Glutamatergic neuron (in vitro differentiated cells): ENCODE measurements at regions not wholly inside any gene's neighbourhood (a gene's known extent, or its start where the extent isn't known, plus 50 kb on each side); places are given as distances from the start of the nearest gene placed in this dataset.
A peak's percentile ranks its signal among the peaks of the same experiment; 100 is the strongest.

Experiments
- DNase-seq: peaks from one replicate; pipeline ENCODE4 v3.0.0; 2022
- H3K27ac Mint-ChIP-seq: one replicate; pipeline ENCODE4 v1.8.0; 2020; ENCODE audit warnings: mild to moderate bottlenecking, mixed read lengths, inconsistent platforms; ENCODE audit not compliant: unreplicated experiment
- H3K27me3 Mint-ChIP-seq: one replicate; pipeline ENCODE4 v1.8.0; 2020; ENCODE audit warnings: mild to moderate bottlenecking, moderate library complexity, mixed read lengths, inconsistent platforms; ENCODE audit not compliant: unreplicated experiment
- H3K36me3 Mint-ChIP-seq: one replicate; pipeline ENCODE4 v1.8.0; 2020; ENCODE audit warnings: mild to moderate bottlenecking, mixed read lengths, inconsistent platforms; ENCODE audit not compliant: unreplicated experiment
- H3K4me1 Mint-ChIP-seq: one replicate; pipeline ENCODE4 v1.8.0; 2020; ENCODE audit warnings: mild to moderate bottlenecking, low read depth, mixed read lengths, inconsistent platforms; ENCODE audit not compliant: unreplicated experiment
- H3K4me3 Mint-ChIP-seq: one replicate; pipeline ENCODE4 v1.8.0; 2020; ENCODE audit warnings: mild to moderate bottlenecking, mixed read lengths, inconsistent platforms; ENCODE audit not compliant: unreplicated experiment
- H3K9me3 Mint-ChIP-seq: one replicate; pipeline ENCODE4 v1.8.0; 2020; ENCODE audit warnings: mild to moderate bottlenecking, moderate library complexity, mixed read lengths, inconsistent platforms; ENCODE audit not compliant: unreplicated experiment
- TF ChIP-seq, protein P1 (sequence below): fragments of 200-600 bp; sonication (generic); IDR thresholded peaks from one replicate; pipeline ENCODE4 v1.5.0; 2021; ENCODE audit not compliant: partially characterized antibody, unreplicated experiment

DNA sequence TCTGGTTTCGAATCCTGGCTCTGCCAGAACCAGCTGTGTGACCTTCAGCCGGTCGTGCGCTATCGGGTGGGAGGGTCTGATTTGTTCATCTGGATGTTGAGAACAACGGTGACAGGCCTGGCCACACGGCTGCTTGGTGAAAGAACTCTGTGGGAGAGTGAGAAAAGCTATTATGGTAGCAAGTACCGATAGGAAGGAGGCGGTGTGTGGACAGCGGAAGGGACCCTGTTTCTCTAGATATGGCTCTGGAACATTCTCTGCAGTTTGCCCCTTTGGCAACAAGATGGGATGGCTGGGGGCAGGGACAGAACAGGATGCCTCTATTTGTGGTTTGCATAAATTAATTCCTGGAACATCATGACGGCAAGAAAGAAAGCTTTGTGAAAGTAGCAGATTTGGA lies 347.3 kb downstream of the AACS start:
- Mint-ChIP-seq H3K27me3 (no peaks in the 10 kb centered on the region), H3K4me3 (no peak overlapping the region), H3K27ac (no peak overlapping the region), H3K4me1 (no peaks in the 10 kb centered on the region), H3K9me3 (no peaks in the 10 kb centered on the region), H3K36me3 (peaks cover 4% of the 10 kb centered on the region)
- no peak for DNase-seq
- TF ChIP-seq, protein P1, sequence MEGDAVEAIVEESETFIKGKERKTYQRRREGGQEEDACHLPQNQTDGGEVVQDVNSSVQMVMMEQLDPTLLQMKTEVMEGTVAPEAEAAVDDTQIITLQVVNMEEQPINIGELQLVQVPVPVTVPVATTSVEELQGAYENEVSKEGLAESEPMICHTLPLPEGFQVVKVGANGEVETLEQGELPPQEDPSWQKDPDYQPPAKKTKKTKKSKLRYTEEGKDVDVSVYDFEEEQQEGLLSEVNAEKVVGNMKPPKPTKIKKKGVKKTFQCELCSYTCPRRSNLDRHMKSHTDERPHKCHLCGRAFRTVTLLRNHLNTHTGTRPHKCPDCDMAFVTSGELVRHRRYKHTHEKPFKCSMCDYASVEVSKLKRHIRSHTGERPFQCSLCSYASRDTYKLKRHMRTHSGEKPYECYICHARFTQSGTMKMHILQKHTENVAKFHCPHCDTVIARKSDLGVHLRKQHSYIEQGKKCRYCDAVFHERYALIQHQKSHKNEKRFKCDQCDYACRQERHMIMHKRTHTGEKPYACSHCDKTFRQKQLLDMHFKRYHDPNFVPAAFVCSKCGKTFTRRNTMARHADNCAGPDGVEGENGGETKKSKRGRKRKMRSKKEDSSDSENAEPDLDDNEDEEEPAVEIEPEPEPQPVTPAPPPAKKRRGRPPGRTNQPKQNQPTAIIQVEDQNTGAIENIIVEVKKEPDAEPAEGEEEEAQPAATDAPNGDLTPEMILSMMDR: no peak

DNA sequence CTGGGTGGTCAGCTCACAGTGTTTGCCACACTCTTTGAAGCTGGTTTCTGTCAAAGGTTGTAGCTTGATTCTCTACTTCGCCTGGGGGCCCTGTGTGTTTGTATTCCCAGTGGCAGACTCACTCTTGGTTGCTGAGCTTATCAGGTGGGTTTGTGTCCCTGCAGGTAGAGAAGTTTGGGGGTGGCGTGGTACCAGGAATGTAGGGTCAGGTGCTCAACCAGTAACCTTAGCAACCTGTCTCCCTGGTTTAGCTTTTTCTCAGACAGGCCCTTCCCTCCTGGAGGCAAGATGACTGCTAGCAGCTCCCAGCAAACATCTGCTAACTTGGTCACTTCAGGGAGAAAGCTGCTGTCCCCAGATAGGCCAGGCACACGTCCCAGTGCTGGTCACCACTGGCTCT lies 352.2 kb downstream of the AACS start:
- H3K36me3 Mint-ChIP-seq: peaks cover 10% of the 10 kb centered on the region
- TF ChIP-seq, protein P1: no peak
- no peak for DNase-seq
- H3K27ac Mint-ChIP-seq: no peak overlapping the region
- no peaks in the 10 kb centered on the region for H3K4me1 Mint-ChIP-seq
- no peak overlapping the region for H3K4me3 Mint-ChIP-seq
- no peaks in the 10 kb centered on the region for H3K27me3 Mint-ChIP-seq
- peaks cover 3% of the 10 kb centered on the region for H3K9me3 Mint-ChIP-seq

DNA sequence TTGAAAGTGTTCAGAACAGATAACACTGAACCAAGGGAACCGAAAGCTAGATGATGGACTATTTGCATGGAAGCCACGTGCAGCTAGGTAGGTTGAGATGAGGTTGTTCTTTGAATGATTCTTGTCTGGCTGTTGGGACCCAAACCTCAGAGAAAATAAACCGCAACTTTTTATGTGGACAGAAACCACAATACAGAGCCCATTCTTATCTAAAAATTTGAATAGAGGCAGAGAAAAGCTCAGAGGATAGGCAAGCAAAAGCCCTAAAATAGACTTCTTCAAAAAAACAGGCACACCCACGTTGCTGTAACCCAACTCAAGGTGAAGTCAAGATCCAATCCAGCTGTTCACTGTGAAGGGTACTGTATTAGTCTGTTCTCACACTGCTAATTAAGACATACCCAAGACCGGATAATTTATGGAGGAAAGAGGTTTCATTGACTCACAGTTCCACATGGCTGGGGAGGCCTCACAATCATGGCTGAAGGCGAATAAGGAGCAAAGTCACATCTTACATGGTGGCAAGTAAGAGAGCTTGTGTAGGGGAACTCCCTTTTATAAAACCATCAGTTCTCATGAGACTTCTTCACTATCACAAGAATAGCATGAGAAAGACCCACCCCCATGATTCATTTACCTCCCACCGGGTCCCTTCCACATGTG lies 353.8 kb downstream of the AACS start:
- Mint-ChIP-seq H3K27me3 (no peaks in the 10 kb centered on the region), H3K4me1 (no peaks in the 10 kb centered on the region), H3K36me3 (peaks cover 6% of the 10 kb centered on the region), H3K9me3 (peaks cover 3% of the 10 kb centered on the region), H3K27ac (no peak overlapping the region), H3K4me3 (no peak overlapping the region)
- DNase-seq: no peak
- TF ChIP-seq, protein P1: no peak

DNA sequence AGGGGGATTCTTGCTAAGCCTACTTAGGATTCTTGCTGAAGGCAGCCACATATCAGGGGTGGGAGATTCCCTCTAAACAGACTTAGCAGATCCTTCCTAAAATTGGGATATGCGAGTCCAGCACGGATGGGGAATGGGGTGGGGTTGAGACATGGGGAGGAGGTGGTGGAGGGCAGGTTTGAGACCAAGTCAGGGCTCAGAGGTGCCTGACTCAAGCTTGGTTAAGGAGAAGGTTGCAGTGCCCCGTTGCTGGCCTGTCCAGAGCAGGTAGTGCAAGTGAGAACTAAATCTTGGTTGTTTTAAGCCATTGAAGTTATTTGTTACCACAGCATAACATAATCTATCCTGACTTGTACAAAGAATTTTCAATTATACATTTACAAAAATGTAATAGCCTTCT lies 359.7 kb downstream of the AACS start:
- H3K4me1 Mint-ChIP-seq: no peaks in the 10 kb centered on the region
- no peak for DNase-seq
- H3K4me3 Mint-ChIP-seq: no peak overlapping the region
- H3K27me3 Mint-ChIP-seq: no peaks in the 10 kb centered on the region
- TF ChIP-seq, protein P1: no peak
- H3K36me3 Mint-ChIP-seq: peaks cover 6% of the 10 kb centered on the region
- H3K9me3 Mint-ChIP-seq: peaks cover 3% of the 10 kb centered on the region
- H3K27ac Mint-ChIP-seq: no peak overlapping the region

DNA sequence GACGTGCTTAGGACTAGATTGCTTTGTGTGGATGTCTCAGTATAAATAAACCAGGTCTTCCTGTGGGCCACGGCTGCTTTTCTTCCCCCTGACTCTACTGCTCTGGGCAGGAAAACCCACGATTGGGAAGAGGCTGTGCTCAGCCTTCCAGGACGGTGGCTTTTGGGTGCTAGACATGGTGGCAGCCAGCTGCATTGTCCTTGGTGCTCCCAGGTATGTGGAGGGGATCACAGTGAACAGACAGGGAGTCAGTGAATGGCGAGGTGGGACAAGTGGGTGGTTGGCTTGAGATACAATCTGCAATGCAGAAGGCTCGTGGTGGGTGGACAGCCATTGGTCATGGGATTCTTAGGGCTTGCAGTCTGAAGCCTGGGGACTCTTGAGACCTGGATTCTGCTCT lies 366.3 kb downstream of the AACS start:
- DNase-seq: no peak
- H3K4me1 Mint-ChIP-seq: peaks cover 5% of the 10 kb centered on the region
- no peaks in the 10 kb centered on the region for H3K36me3 Mint-ChIP-seq
- no peaks in the 10 kb centered on the region for H3K27me3 Mint-ChIP-seq
- peaks cover 4% of the 10 kb centered on the region for H3K9me3 Mint-ChIP-seq
- H3K27ac Mint-ChIP-seq: no peak overlapping the region
- TF ChIP-seq, protein P1: no peak
- peak overlapping the region; percentile 19 for H3K4me3 Mint-ChIP-seq
